Hepatic stellate cell (primary cell): ENCODE measurements at regions not wholly inside any gene's neighbourhood (a gene's known extent, or its start where the extent isn't known, plus 50 kb on each side); places are given as distances from the start of the nearest gene placed in this dataset.

Source experiments
- DNase-seq: peaks from one replicate; pipeline ENCODE4 v3.0.0; 2011; ENCODE audit warnings: low spot score

- DNase-seq: no peak
Observed at GRCh38 chr3:163946785-163947184, 1131.5 kb downstream of the SI start.

- DNase-seq: no peak
Observed at GRCh38 chr3:163943664-163944063, 1134.6 kb downstream of the SI start.

- no peak for DNase-seq
Observed at GRCh38 chr3:163939926-163940325, 1138.4 kb downstream of the SI start.

GRCh38 chr3:163936543-163936942 lies 1141.8 kb downstream of the SI start:
- DNase-seq: no peak

- no peak for DNase-seq
Observed at GRCh38 chr3:163935411-163935810, 1142.9 kb downstream of the SI start.

GRCh38 chr3:163929069-163929652 lies 1149.1 kb downstream of the SI start:
- DNase-seq: no peak

- DNase-seq: no peak
Observed at GRCh38 chr3:163927521-163927920, 1150.8 kb downstream of the SI start.

- no peak for DNase-seq
Observed at GRCh38 chr3:163924600-163924999, 1153.7 kb downstream of the SI start.

- no peak for DNase-seq
Observed at GRCh38 chr3:163919154-163919553, 1159.1 kb downstream of the SI start.

- no peak for DNase-seq
Observed at GRCh38 chr3:163916596-163917560, 1161.4 kb downstream of the SI start.

- DNase-seq: no peak
Observed at GRCh38 chr3:163915280-163915679, 1163.0 kb downstream of the SI start.

GRCh38 chr3:163914567-163914966 lies 1163.7 kb downstream of the SI start:
- DNase-seq: no peak

GRCh38 chr3:163891771-163892170 lies 1186.5 kb downstream of the SI start:
- DNase-seq: no peak

GRCh38 chr3:163890661-163891060 lies 1187.6 kb downstream of the SI start:
- DNase-seq: no peak

GRCh38 chr3:163879172-163879571 lies 1199.1 kb downstream of the SI start:
- DNase-seq: no peak

GRCh38 chr3:163878396-163878795 lies 1199.9 kb downstream of the SI start:
- DNase-seq: no peak

GRCh38 chr3:163877805-163878204 lies 1200.5 kb downstream of the SI start:
- DNase-seq: no peak

GRCh38 chr3:163863146-163863545 lies 1215.2 kb downstream of the SI start:
- DNase-seq: no peak

GRCh38 chr3:163852233-163852632 lies 1226.1 kb downstream of the SI start:
- DNase-seq: no peak

GRCh38 chr3:163838769-163839168 lies 1239.5 kb downstream of the SI start:
- DNase-seq: no peak

GRCh38 chr3:163832547-163832946 lies 1245.7 kb downstream of the SI start:
- no peak for DNase-seq

GRCh38 chr3:163821841-163822240 lies 1256.5 kb downstream of the SI start:
- DNase-seq: no peak

- no peak for DNase-seq
Observed at GRCh38 chr3:163817015-163817414, 1261.3 kb downstream of the SI start.

GRCh38 chr3:163813935-163814334 lies 1264.4 kb downstream of the SI start:
- no peak for DNase-seq
